ENCODE measurements at regions not wholly inside any gene's neighbourhood (a gene's known extent, or its start where the extent isn't known, plus 50 kb on each side); places are given as distances from the start of the nearest gene placed in this dataset.

- TF ChIP-seq ZNF333 (CRISPR knock-in tag; IDR thresholded peaks at IDR 0.05; ENCODE audit: borderline replicate concordance) (no peak), NFRKB (IDR thresholded peaks at IDR 0.05) (no peak)
These were observed 72.8 kb upstream of the PITX1 start for GRCh38 chr5:135106610-135107471.

All from HepG2 (cell line).